Suprapubic skin (tissue), 4 donors: ENCODE measurements at regions not wholly inside any gene's neighbourhood (a gene's known extent, or its start where the extent isn't known, plus 50 kb on each side); places are given as distances from the start of the nearest gene placed in this dataset.

ENCODE experiments used
- DNase-seq, 2 donors: peaks; one replicate each; pipeline ENCODE4 v3.0.0-alpha.2; 2019; ENCODE audit warnings: low spot score in 2 of 2
- H3K27ac ChIP-seq: fragments of 200-600 bp; sonication (generic); one replicate; pipeline ENCODE4 v1.5.1; 2019
- H3K27me3 ChIP-seq: fragments of 200-600 bp; sonication (generic); one replicate; pipeline ENCODE4 v1.5.1; 2019
- H3K36me3 ChIP-seq: fragments of 200-600 bp; sonication (generic); one replicate; pipeline ENCODE4 v1.5.1; 2019
- H3K4me1 ChIP-seq: fragments of 200-600 bp; sonication (generic); one replicate; pipeline ENCODE4 v1.5.1; 2019
- H3K4me3 ChIP-seq: fragments of 200-600 bp; sonication (generic); one replicate; pipeline ENCODE4 v1.5.1; 2019; ENCODE audit warnings: mild to moderate bottlenecking
- H3K9me3 ChIP-seq: fragments of 200-600 bp; sonication (generic); one replicate; pipeline ENCODE4 v1.5.1; 2019
- EP300 ChIP-seq: sonication (generic); formaldehyde crosslinking; IDR thresholded peaks from one replicate; pipeline ENCODE4 v1.6.1; 2017; ENCODE audit warnings: antibody characterized with exemption
- POLR2A ChIP-seq, 2 donors: fragments of 450-650 bp; IDR thresholded peaks; one replicate each; pipeline ENCODE4 v1.6.1; 2017; ENCODE audit warnings: antibody characterized with exemption in 2 of 2, mild to moderate bottlenecking in 2 of 2, moderate library complexity in 2 of 2
- POLR2AphosphoS5 ChIP-seq, 3 donors: sonication (generic); formaldehyde crosslinking; IDR thresholded peaks; one replicate each; pipeline ENCODE4 v1.6.1; 2017; ENCODE audit warnings: antibody characterized with exemption in 3 of 3
- WGBS: methylation state at CpG from one replicate; pipeline ENCODE4 v1.1.5; 2018; 5-methylcytosine and 5-hydroxymethylcytosine counted together
- TF ChIP-seq, protein P1 (sequence below), 2 donors: fragments of 200-600 bp in 1 of 2; fragments of 450-650 bp in 1 of 2; sonication (generic) in 1 of 2; IDR thresholded peaks; one replicate each; pipeline ENCODE4 v1.5.1; 2016 to 2019; ENCODE audit warnings: antibody characterized with exemption in 2 of 2, mild to moderate bottlenecking in 1 of 2, moderate library complexity in 1 of 2

GRCh38 chr2:176561706-176562105 is 292.5 kb downstream of the MTX2 start:
- no peak overlapping the region for H3K4me3 ChIP-seq
- no peaks in the 10 kb centered on the region for H3K9me3 ChIP-seq
- DNase-seq: no peak
- no peaks in the 10 kb centered on the region for H3K36me3 ChIP-seq
- 50% methylated on average over 4 of the region's 4 CpGs for WGBS
- no peak overlapping the region for H3K27ac ChIP-seq
- H3K4me1 ChIP-seq: no peaks in the 10 kb centered on the region
- TF ChIP-seq POLR2AphosphoS5 (IDR thresholded peaks at IDR 0.05) (no peak), EP300 (no peak), POLR2A (IDR thresholded peaks at IDR 0.05) (no peak)
- TF ChIP-seq, protein P1, sequence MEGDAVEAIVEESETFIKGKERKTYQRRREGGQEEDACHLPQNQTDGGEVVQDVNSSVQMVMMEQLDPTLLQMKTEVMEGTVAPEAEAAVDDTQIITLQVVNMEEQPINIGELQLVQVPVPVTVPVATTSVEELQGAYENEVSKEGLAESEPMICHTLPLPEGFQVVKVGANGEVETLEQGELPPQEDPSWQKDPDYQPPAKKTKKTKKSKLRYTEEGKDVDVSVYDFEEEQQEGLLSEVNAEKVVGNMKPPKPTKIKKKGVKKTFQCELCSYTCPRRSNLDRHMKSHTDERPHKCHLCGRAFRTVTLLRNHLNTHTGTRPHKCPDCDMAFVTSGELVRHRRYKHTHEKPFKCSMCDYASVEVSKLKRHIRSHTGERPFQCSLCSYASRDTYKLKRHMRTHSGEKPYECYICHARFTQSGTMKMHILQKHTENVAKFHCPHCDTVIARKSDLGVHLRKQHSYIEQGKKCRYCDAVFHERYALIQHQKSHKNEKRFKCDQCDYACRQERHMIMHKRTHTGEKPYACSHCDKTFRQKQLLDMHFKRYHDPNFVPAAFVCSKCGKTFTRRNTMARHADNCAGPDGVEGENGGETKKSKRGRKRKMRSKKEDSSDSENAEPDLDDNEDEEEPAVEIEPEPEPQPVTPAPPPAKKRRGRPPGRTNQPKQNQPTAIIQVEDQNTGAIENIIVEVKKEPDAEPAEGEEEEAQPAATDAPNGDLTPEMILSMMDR (IDR thresholded peaks at IDR 0.05): no peak
- peaks cover 29% of the 10 kb centered on the region for H3K27me3 ChIP-seq

DNA sequence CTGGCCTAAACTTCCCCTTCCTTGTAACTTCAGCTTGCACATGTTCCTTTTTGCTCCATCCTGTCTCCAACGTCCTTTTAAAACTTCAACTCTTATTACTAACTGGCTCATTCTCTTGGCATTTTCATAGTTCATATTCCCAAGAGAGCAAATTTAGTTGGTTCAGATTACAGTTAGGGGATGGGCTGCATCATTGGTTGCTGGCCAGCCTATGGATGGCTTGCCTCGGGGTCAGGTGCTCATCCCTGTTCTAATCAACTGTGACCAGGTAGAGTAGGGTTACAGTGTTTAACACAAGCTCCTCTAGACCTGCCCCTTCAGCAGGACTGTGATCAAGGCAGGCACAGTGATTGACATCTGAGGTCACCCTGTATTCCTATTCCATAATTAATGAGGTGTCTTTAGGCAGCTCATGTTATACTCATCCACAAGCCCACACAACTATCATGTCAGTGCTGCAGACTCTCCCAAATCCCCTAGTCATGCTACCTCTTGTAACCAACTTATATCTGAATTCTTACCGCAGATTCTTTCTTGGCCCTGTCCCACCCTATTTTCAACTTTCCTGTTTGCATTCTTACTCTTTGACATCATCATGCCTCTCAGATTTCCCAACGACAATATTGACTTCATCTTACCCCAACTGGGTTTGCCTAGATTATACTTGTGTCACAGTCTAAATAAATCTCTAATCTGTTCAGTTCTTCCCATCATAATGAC is 293.3 kb downstream of the MTX2 start:
- no peak for TF ChIP-seq POLR2A (IDR thresholded peaks at IDR 0.05)
- TF ChIP-seq, protein P1 (IDR thresholded peaks at IDR 0.05): no peak
- Histone ChIP-seq H3K9me3 (no peaks in the 10 kb centered on the region), H3K4me1 (no peaks in the 10 kb centered on the region), H3K27ac (no peak overlapping the region), H3K4me3 (no peak overlapping the region), H3K36me3 (no peaks in the 10 kb centered on the region), H3K27me3 (peaks cover 23% of the 10 kb centered on the region)
- 63% methylated on average over 4 of the region's 4 CpGs for WGBS
- no peak for DNase-seq

- 83% methylated on average over 18 of the region's 18 CpGs for WGBS
- Histone ChIP-seq H3K27ac (no peak overlapping the region), H3K4me1 (no peaks in the 10 kb centered on the region), H3K27me3 (peaks cover 14% of the 10 kb centered on the region), H3K9me3 (no peaks in the 10 kb centered on the region), H3K36me3 (no peaks in the 10 kb centered on the region), H3K4me3 (no peak overlapping the region)
- TF ChIP-seq EP300 (no peak), POLR2A (IDR thresholded peaks at IDR 0.05) (no peak), POLR2AphosphoS5 (IDR thresholded peaks at IDR 0.05) (no peak)
- TF ChIP-seq, protein P1 (IDR thresholded peaks at IDR 0.05): no peak
- no peak for DNase-seq
Observed at GRCh38 chr2:176565641-176566323, 296.5 kb downstream of the MTX2 start.

DNA sequence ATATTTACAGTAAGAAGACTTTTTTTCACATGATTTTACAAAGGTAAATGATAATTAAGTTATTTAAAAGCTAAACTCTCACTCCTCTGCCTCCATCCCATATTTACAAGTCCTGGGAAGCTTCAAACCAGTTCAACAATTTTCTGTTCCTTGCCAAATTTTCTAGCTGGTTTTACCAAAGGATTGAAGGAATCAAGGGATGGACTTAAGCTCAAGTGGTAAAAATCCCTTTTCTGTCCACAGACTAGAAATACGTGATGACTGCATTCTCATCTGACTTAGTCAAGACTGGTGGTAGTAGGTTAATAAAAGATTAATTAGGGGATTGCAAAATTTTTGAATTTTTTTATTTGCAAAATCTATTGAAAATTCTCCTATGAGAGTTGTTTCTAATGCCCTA is 297.3 kb downstream of the MTX2 start:
- Histone ChIP-seq H3K4me3 (no peak overlapping the region), H3K4me1 (no peaks in the 10 kb centered on the region), H3K27ac (no peak overlapping the region), H3K27me3 (peaks cover 10% of the 10 kb centered on the region), H3K9me3 (no peaks in the 10 kb centered on the region), H3K36me3 (no peaks in the 10 kb centered on the region)
- 85% methylated on average over 1 of the region's 1 CpG for WGBS
- TF ChIP-seq POLR2A (IDR thresholded peaks at IDR 0.05): no peak
- no peak for TF ChIP-seq EP300
- TF ChIP-seq, protein P1 (IDR thresholded peaks at IDR 0.05): no peak
- TF ChIP-seq POLR2AphosphoS5 (IDR thresholded peaks at IDR 0.05): no peak
- DNase-seq: no peak

GRCh38 chr2:176566961-176567360 is 297.7 kb downstream of the MTX2 start:
- Histone ChIP-seq H3K9me3 (no peaks in the 10 kb centered on the region), H3K4me1 (no peaks in the 10 kb centered on the region), H3K27ac (no peak overlapping the region), H3K27me3 (peaks cover 9% of the 10 kb centered on the region), H3K36me3 (no peaks in the 10 kb centered on the region), H3K4me3 (no peak overlapping the region)
- no peak for DNase-seq
- no peak for TF ChIP-seq POLR2A (IDR thresholded peaks at IDR 0.05)
- no peak for TF ChIP-seq EP300
- TF ChIP-seq, protein P1 (IDR thresholded peaks at IDR 0.05): no peak
- TF ChIP-seq POLR2AphosphoS5 (IDR thresholded peaks at IDR 0.05): no peak
